SKM-1 treated with dmso at 0.1 percent for 144 hours (cell line): ENCODE measurements at regions not wholly inside any gene's neighbourhood (a gene's known extent, or its start where the extent isn't known, plus 50 kb on each side); places are given as distances from the start of the nearest gene placed in this dataset.
"Not testable (repeated sequence)": the region's sequence is repeated elsewhere in the genome, so short reads cannot be mapped to it uniquely, and the experiment has no call there.

Experiments
- DNase-seq: peaks from one replicate; lab custom pipeline; 2025; ENCODE audit not compliant: unreplicated experiment; lab: John Stamatoyannopoulos, UW

GRCh38 chr1:70553567-70553956, 142.5 kb downstream of the CTH start:
- DNase-seq = no peak

GRCh38 chr1:70554341-70554740, 143.3 kb downstream of the CTH start:
- no peak for DNase-seq

- DNase-seq = no peak
Observed at GRCh38 chr1:70556541-70556940, 145.5 kb downstream of the CTH start.

- no peak for DNase-seq
Observed at GRCh38 chr1:70567167-70567566, 156.1 kb downstream of the CTH start.

- no peak for DNase-seq
Observed at GRCh38 chr1:70571191-70571590, 160.1 kb downstream of the CTH start.

- DNase-seq = no peak
Observed at GRCh38 chr1:70573317-70573843, 162.3 kb downstream of the CTH start.

GRCh38 chr1:70581661-70582060, 170.6 kb downstream of the CTH start:
- no peak for DNase-seq

- no peak for DNase-seq
Observed at GRCh38 chr1:70583522-70583921, 172.5 kb downstream of the CTH start.

GRCh38 chr1:70586046-70586445, 175.0 kb downstream of the CTH start:
- DNase-seq = no peak

GRCh38 chr1:70587872-70588366, 176.9 kb downstream of the CTH start:
- no peak for DNase-seq

- DNase-seq = not testable (repeated sequence)
Observed at GRCh38 chr1:70593551-70593950, 182.5 kb downstream of the CTH start.

GRCh38 chr1:70608815-70609214, 197.7 kb downstream of the CTH start:
- DNase-seq = no peak

GRCh38 chr1:70610164-70610563, 199.1 kb downstream of the CTH start:
- DNase-seq = not testable (repeated sequence)

- DNase-seq = no peak
Observed at GRCh38 chr1:70616946-70617345, 205.9 kb downstream of the CTH start.

- DNase-seq = no peak
Observed at GRCh38 chr1:70617728-70618127, 206.7 kb downstream of the CTH start.

- no peak for DNase-seq
Observed at GRCh38 chr1:70627910-70628309, 216.8 kb downstream of the CTH start.

GRCh38 chr1:70628973-70629372, 217.9 kb downstream of the CTH start:
- no peak for DNase-seq

- DNase-seq = no peak
Observed at GRCh38 chr1:70633004-70633403, 221.9 kb downstream of the CTH start.

- no peak for DNase-seq
Observed at GRCh38 chr1:70635868-70636267, 224.8 kb downstream of the CTH start.

- no peak for DNase-seq
Observed at GRCh38 chr1:70641868-70642267, 230.8 kb downstream of the CTH start.

- DNase-seq = no peak
Observed at GRCh38 chr1:70656361-70656760, 245.3 kb downstream of the CTH start.

- DNase-seq = no peak
Observed at GRCh38 chr1:70659891-70660290, 248.8 kb downstream of the CTH start.

GRCh38 chr1:70666381-70667140, 255.5 kb downstream of the CTH start:
- no peak for DNase-seq
